NB4 (cell line): ENCODE measurements at regions not wholly inside any gene's neighbourhood (a gene's known extent, or its start where the extent isn't known, plus 50 kb on each side); places are given as distances from the start of the nearest gene placed in this dataset.
"Not testable (repeated sequence)": the region's sequence is repeated elsewhere in the genome, so short reads cannot be mapped to it uniquely, and the experiment has no call there.

Experiments used
- DNase-seq: peaks from one replicate; pipeline ENCODE4 v3.0.0; 2010; ENCODE audit warnings: low read depth
- H3K4me3 ChIP-seq: one replicate; pipeline ENCODE4 v1.5.1; 2011; ENCODE audit warnings: mild to moderate bottlenecking, low read depth, low read length, moderate library complexity
- MYC ChIP-seq: IDR thresholded peaks from 2 replicates; pipeline ENCODE4 v1.6.1; 2011; ENCODE audit warnings: low read depth, low read length
- POLR2A ChIP-seq: IDR thresholded peaks from 2 replicates; pipeline ENCODE4 v1.6.1; 2011; ENCODE audit warnings: mild to moderate bottlenecking; ENCODE audit not compliant: insufficient read length; ENCODE audit errors: extremely low read depth
- TF ChIP-seq, protein P1 (sequence below): IDR thresholded peaks from 2 replicates; pipeline ENCODE4 v1.6.1; 2011; ENCODE audit warnings: low read depth, low read length
- TF ChIP-seq, protein P2 (sequence below): IDR thresholded peaks from one replicate; pipeline ENCODE4 v1.5.1; 2012; ENCODE audit warnings: low read depth, low read length

DNA sequence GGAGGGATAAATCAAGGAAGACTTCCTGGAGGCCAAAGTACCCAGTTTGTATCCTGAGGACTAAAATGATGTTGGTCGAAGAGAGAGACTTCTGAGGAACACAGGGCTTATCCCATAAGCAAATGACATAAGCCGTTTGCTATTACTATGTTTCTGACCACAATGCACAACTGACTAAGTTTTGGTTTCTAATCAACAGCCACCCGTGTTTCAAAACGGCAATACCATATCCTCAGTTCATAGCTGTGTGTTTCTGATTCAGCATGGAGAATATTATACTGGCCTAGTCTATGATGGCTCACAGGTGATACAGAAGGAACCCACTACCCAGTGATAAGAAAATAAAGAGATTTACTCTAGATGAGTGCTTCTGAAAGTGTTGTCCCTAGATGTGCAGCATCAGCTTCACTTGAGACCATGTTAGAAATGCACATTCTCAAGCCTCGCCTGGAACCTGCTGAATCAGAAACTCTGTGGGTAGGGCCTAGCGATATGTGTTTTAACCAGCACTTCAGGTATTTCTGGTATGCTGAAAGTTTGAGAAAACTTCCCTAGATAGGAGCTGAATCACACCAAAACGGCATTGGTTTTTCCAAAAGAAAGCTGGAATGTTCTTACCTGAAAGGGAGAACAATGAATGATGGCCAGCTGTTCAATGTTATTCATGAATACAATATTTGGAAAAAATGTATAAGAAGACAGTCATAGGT lies 639.7 kb upstream of the NR2F2 start:
- DNase-seq: no peak
- TF ChIP-seq, protein P1, sequence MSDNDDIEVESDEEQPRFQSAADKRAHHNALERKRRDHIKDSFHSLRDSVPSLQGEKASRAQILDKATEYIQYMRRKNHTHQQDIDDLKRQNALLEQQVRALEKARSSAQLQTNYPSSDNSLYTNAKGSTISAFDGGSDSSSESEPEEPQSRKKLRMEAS: no peak
- TF ChIP-seq, protein P2, sequence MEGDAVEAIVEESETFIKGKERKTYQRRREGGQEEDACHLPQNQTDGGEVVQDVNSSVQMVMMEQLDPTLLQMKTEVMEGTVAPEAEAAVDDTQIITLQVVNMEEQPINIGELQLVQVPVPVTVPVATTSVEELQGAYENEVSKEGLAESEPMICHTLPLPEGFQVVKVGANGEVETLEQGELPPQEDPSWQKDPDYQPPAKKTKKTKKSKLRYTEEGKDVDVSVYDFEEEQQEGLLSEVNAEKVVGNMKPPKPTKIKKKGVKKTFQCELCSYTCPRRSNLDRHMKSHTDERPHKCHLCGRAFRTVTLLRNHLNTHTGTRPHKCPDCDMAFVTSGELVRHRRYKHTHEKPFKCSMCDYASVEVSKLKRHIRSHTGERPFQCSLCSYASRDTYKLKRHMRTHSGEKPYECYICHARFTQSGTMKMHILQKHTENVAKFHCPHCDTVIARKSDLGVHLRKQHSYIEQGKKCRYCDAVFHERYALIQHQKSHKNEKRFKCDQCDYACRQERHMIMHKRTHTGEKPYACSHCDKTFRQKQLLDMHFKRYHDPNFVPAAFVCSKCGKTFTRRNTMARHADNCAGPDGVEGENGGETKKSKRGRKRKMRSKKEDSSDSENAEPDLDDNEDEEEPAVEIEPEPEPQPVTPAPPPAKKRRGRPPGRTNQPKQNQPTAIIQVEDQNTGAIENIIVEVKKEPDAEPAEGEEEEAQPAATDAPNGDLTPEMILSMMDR: no peak
- TF ChIP-seq POLR2A (no peak), MYC (no peak)
- no peak overlapping the region for H3K4me3 ChIP-seq

DNA sequence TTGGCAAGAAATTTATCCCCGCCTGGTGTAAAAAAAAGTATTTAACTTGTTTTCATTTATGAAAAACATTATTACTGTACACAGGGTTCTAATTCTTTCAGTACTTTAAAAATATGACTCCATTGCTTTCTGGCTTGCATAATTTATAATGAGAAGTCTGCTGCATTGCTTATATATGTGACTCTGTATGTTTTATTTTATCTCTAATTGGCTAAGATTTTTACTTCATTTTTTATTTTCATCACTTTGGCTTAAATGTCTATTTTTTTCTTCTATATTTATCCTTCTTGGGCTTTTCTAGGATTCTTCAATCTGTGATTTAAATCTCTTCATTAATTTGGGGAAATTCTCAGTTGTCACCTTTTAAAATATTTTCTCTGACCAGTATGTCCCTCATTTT lies 636.6 kb upstream of the NR2F2 start:
- no peak for DNase-seq
- TF ChIP-seq, protein P1: no peak
- TF ChIP-seq POLR2A (no peak), MYC (no peak)
- TF ChIP-seq, protein P2: no peak
- no peak overlapping the region for H3K4me3 ChIP-seq

DNA sequence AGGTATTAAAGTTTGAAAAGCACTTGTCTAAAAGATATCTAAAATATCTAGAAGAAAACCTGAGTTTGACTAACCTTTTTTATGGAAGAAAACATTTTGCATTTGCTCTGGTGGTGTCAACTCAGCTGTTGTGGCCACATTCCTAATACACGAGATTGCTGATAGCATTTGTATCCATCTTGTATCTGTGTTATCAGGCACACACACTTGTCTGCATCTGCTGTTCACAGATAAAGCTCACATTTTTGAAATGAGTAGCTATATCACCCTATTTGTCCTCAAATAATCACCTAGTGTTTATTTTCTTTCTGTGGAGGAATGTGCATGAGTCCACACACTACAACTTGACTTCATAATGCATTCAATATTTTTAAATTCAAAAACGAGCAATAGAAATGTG lies 632.3 kb upstream of the NR2F2 start:
- H3K4me3 ChIP-seq: no peak overlapping the region
- no peak for DNase-seq
- TF ChIP-seq, protein P1: no peak
- TF ChIP-seq POLR2A (no peak), MYC (no peak)
- TF ChIP-seq, protein P2: no peak

DNA sequence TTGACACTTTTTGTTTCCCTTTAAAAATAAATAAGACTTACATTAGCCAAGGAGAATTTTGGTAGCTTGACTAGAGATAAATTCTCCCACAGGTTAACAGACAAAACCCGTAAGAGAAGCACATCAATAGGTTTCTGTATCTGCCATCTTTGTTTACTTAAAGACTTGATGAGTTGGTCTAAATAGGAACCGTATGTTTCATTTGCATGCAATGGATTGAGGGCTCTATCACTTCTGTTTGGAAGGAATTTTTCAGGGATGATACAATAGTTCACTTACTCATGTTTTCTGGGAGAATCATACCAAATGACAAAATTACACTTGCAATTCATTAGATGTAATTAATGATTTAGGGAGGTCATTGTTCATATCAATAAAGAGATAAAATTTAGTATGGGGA lies 631.5 kb upstream of the NR2F2 start:
- DNase-seq: no peak
- H3K4me3 ChIP-seq: no peak overlapping the region

DNA sequence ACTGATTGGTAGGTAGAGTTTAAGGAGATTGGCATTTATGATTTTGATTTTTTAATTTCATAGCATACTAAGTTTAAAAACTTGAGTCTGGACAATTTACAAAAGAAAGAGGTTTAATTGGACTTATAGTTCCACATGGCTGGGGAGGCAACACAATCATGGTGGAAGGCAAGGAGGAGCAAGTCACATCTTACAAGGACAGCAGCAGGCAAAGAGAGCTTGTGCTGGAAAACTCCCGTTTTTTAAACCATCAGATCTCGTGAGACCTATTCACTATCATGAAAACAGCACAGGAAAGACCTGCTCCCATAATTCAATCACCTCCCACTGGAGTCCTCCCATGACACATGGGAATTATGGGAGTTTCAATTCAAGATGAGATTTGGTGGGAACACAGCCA lies 630.9 kb upstream of the NR2F2 start:
- TF ChIP-seq, protein P2: no peak
- no peak for TF ChIP-seq MYC
- no peak for TF ChIP-seq POLR2A
- TF ChIP-seq, protein P1: no peak
- no peak for DNase-seq
- no peak overlapping the region for H3K4me3 ChIP-seq

More for the DNA sequence above, 631.5 kb upstream of the NR2F2 start:
- TF ChIP-seq, protein P1: no peak
- TF ChIP-seq, protein P2: no peak
- TF ChIP-seq MYC (no peak), POLR2A (no peak)

DNA sequence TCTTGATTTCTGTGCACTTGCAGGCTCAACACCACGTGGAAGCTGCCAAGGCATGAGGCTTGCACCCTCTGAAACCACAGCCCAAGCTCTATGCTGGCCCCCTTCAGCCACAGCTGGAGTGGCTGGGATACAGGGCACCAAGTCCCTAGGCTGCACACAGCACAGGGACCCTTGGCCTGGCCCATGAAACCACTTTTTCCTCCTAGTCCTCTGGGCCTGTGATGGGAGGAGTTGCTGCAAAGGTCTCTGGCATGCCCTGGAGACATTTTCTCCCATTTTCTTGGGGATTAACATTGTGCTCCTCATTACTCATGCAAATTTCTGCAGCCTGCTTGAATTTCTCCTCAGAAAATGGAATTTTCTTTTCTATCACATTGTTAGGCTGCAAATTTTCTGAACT lies 629.8 kb upstream of the NR2F2 start:
- not testable (repeated sequence) for DNase-seq, H3K4me3 ChIP-seq
